ENCODE measurements at regions not wholly inside any gene's neighbourhood (a gene's known extent, or its start where the extent isn't known, plus 50 kb on each side); places are given as distances from the start of the nearest gene placed in this dataset.

DNA sequence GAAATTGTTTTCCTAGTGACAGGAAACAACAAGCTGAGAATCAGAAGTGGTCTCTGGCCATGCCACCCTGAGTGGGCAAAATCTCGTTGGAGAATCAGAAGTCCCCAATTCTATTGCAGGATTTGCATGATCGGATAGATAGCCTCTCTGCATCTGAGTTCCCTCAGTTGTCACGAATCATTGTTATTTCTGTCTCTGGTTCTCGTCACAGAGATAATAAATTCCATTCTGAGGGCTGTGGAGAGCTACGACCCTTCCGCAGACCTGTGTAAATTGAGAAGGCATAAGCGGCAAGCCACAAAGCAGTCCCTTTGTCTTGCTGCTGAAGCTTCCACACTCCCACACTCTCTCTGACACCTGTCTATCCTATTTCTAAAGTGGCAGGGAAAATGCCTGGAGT is 102.4 kb upstream of the CNR1 start:
- no peaks in the 10 kb centered on the region for H3K4me1 ChIP-seq
- intact Hi-C loops (cut with micrococcal nuclease): no loop called here
- H3K36me3 ChIP-seq: no peaks in the 10 kb centered on the region
- no peak for DNase-seq
- H3K27me3 ChIP-seq (ENCODE audit: low read depth): peaks cover 8% of the 10 kb centered on the region
- no peak overlapping the region for H3K27ac ChIP-seq (replicated peaks)
- no peak overlapping the region for H3K4me3 ChIP-seq
- TF ChIP-seq, protein P1, sequence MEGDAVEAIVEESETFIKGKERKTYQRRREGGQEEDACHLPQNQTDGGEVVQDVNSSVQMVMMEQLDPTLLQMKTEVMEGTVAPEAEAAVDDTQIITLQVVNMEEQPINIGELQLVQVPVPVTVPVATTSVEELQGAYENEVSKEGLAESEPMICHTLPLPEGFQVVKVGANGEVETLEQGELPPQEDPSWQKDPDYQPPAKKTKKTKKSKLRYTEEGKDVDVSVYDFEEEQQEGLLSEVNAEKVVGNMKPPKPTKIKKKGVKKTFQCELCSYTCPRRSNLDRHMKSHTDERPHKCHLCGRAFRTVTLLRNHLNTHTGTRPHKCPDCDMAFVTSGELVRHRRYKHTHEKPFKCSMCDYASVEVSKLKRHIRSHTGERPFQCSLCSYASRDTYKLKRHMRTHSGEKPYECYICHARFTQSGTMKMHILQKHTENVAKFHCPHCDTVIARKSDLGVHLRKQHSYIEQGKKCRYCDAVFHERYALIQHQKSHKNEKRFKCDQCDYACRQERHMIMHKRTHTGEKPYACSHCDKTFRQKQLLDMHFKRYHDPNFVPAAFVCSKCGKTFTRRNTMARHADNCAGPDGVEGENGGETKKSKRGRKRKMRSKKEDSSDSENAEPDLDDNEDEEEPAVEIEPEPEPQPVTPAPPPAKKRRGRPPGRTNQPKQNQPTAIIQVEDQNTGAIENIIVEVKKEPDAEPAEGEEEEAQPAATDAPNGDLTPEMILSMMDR (IDR thresholded peaks at IDR 0.05; ENCODE audit: borderline replicate concordance): no peak
- H3K9me3 ChIP-seq (replicated peaks): no peaks in the 10 kb centered on the region

- Histone ChIP-seq H3K4me1 (no peaks in the 10 kb centered on the region), H3K27ac (replicated peaks) (no peak overlapping the region), H3K9me3 (replicated peaks) (no peaks in the 10 kb centered on the region), H3K27me3 (ENCODE audit: low read depth) (peaks cover 8% of the 10 kb centered on the region), H3K4me3 (no peak overlapping the region), H3K36me3 (no peaks in the 10 kb centered on the region)
- TF ChIP-seq, protein P1 (IDR thresholded peaks at IDR 0.05; ENCODE audit: borderline replicate concordance): no peak
- intact Hi-C loops (cut with micrococcal nuclease): no loop called here
- no peak for DNase-seq
Measured at GRCh38 chr6:88266126-88266525, 100.0 kb upstream of the CNR1 start.

DNA sequence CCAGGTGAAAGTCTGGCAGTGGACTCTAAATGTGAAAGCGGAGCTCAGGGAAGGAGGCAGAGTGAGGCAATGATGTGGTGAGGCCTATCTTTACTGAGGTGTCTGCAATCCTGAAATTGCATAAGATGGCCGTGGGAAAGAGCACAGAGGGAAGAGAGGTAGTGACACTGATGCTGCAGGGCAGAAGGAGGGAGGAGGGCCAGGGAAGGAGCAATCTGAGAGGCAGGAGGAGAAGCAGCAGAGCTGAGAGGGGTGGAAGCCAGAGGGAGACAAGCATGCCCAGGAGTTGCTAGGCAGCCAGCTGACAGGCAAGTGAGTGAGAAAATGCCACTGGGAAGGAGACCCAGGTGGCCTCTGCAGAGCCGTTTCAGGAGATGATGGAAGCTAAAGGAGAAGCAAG is 97.4 kb upstream of the CNR1 start:
- intact Hi-C loops (cut with micrococcal nuclease): no loop called here
- TF ChIP-seq, protein P1 (IDR thresholded peaks at IDR 0.05; ENCODE audit: borderline replicate concordance): no peak
- no peak for DNase-seq

GRCh38 chr6:88262332-88262731 is 96.2 kb upstream of the CNR1 start:
- no peak overlapping the region for H3K4me3 ChIP-seq
- intact Hi-C loops (cut with micrococcal nuclease): no loop called here
- DNase-seq: no peak
- no peaks in the 10 kb centered on the region for H3K27me3 ChIP-seq (ENCODE audit: low read depth)
- H3K4me1 ChIP-seq: no peaks in the 10 kb centered on the region
- TF ChIP-seq, protein P1 (IDR thresholded peaks at IDR 0.05; ENCODE audit: borderline replicate concordance): no peak
- no peaks in the 10 kb centered on the region for H3K36me3 ChIP-seq
- H3K27ac ChIP-seq (replicated peaks): no peak overlapping the region
- peaks cover 12% of the 10 kb centered on the region for H3K9me3 ChIP-seq (replicated peaks)

More for the DNA sequence above, 97.4 kb upstream of the CNR1 start:
- H3K27me3 ChIP-seq (ENCODE audit: low read depth): peaks cover 4% of the 10 kb centered on the region
- H3K9me3 ChIP-seq (replicated peaks): peaks cover 5% of the 10 kb centered on the region
- no peaks in the 10 kb centered on the region for H3K36me3 ChIP-seq
- H3K4me3 ChIP-seq: no peak overlapping the region
- H3K27ac ChIP-seq (replicated peaks): no peak overlapping the region
- no peaks in the 10 kb centered on the region for H3K4me1 ChIP-seq

DNA sequence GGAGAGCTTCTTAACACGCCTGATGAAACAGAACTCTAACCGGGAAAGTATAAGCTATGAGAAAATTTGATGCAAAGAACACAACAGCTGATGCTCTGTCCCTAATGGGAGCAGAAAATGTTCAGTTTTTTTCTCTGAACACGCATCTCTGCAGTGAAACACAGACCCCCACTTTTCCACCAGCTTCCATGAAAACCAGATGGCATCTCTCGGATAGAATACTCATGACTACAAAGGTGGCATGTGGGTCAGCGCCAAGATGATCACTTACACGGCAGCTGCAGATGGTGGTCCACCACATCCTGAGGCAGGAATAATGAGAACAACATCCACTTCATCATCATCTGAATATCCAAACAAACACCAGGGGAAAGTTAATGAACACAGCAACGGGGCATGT is 85.2 kb upstream of the CNR1 start:
- Histone ChIP-seq H3K27ac (replicated peaks) (no peak overlapping the region), H3K27me3 (ENCODE audit: low read depth) (no peaks in the 10 kb centered on the region), H3K4me1 (no peaks in the 10 kb centered on the region), H3K9me3 (replicated peaks) (peaks cover 14% of the 10 kb centered on the region), H3K36me3 (no peaks in the 10 kb centered on the region), H3K4me3 (no peak overlapping the region)
- intact Hi-C loops (cut with micrococcal nuclease): no loop called here
- TF ChIP-seq, protein P1 (IDR thresholded peaks at IDR 0.05; ENCODE audit: borderline replicate concordance): no peak
- no peak for DNase-seq

Data from left ventricle myocardium inferior (tissue), 1 donor.